Spleen (tissue), 11 donors: ENCODE measurements at regions not wholly inside any gene's neighbourhood (a gene's known extent, or its start where the extent isn't known, plus 50 kb on each side); places are given as distances from the start of the nearest gene placed in this dataset.

Experiments
- DNase-seq: peaks from one replicate; pipeline ENCODE4 v3.0.0-alpha.2; 2020
- H3K27ac ChIP-seq, 8 donors: fragments of 200-600 bp; sonication (generic) in 7 of 8; 1 replicate in 4 of 8; 2 replicates in 4 of 8; pipeline versions ENCODE4 v1.5.0 to v1.8.0; 2016 to 2021; ENCODE audit warnings: inconsistent platforms in 4 of 8, mild to moderate bottlenecking in 4 of 8, moderate library complexity in 1 of 8
- H3K27me3 ChIP-seq, 7 donors: fragments of 200-600 bp; sonication (generic) in 6 of 7; replicated peaks in 1 of 7; 1 replicate in 4 of 7; 2 replicates in 3 of 7; pipeline versions ENCODE4 v1.5.0 to v1.8.0; 2016 to 2021; ENCODE audit warnings: inconsistent platforms in 3 of 7, mild to moderate bottlenecking in 1 of 7
- H3K36me3 ChIP-seq, 6 donors: fragments of 200-600 bp; sonication (generic) in 5 of 6; 1 replicate in 4 of 6; 2 replicates in 2 of 6; pipeline versions ENCODE4 v1.5.0 to v1.8.0; 2016 to 2021; ENCODE audit warnings: inconsistent platforms in 2 of 6
- H3K4me1 ChIP-seq, 6 donors: fragments of 200-600 bp; sonication (generic) in 5 of 6; 1 replicate in 3 of 6; 2 replicates in 3 of 6; pipeline versions ENCODE4 v1.5.0 to v1.8.0; 2016 to 2021; ENCODE audit warnings: inconsistent platforms in 3 of 6
- H3K4me3 ChIP-seq, 8 donors: fragments of 200-600 bp; sonication (generic) in 7 of 8; 1 replicate in 4 of 8; 2 replicates in 4 of 8; pipeline versions ENCODE4 v1.5.0 to v1.8.0; 2016 to 2021; ENCODE audit warnings: inconsistent platforms in 4 of 8, mild to moderate bottlenecking in 4 of 8, moderate library complexity in 2 of 8
- H3K9me3 ChIP-seq, 8 donors: fragments of 200-600 bp; sonication (generic) in 7 of 8; 1 replicate in 4 of 8; 2 replicates in 4 of 8; pipeline versions ENCODE4 v1.5.0 to v1.8.0; 2016 to 2021; ENCODE audit warnings: inconsistent platforms in 4 of 8
- CTCF ChIP-seq, 11 experiments: fragments of 200-600 bp in 7 of 11; fragments of 450-650 bp in 4 of 11; sonication (generic) in 4 of 11; IDR thresholded peaks in 8 of 11; conservative IDR thresholded peaks in 3 of 11; 1 replicate in 7 of 11; 2 replicates in 4 of 11; pipeline versions ENCODE4 v1.4.0 to v1.8.0; 2016 to 2021; ENCODE audit warnings: antibody characterized with exemption in 11 of 11, inconsistent platforms in 4 of 11, mild to moderate bottlenecking in 1 of 11
- POLR2A ChIP-seq, 3 donors: fragments of 450-650 bp; IDR thresholded peaks; one replicate each; pipeline ENCODE4 v1.5.1; 2017; ENCODE audit warnings: antibody characterized with exemption in 3 of 3, mild to moderate bottlenecking in 1 of 3
- POLR2AphosphoS5 ChIP-seq, 3 donors: sonication (generic); formaldehyde crosslinking; IDR thresholded peaks; one replicate each; pipeline ENCODE4 v1.5.1; 2017; ENCODE audit warnings: antibody characterized with exemption in 3 of 3
- WGBS, 5 donors: extraction: QIAGEN DNeasy Blood & Tissue Kit in 3 of 5; methylation state at CpG; one replicate each; pipeline versions ENCODE4 v1.1.5 to v1.1.7; 2013 to 2018; 5-methylcytosine and 5-hydroxymethylcytosine counted together
- intact Hi-C: fragments of 100-400 bp; cut with DNase I; formaldehyde crosslinking; loops from one replicate; pipeline ENCODE4 v1.15.0; 2023; ENCODE audit warnings: low total_unique reads
- donor health status: healthy with polysubstance abuse.
- donor health status: DM: no; HTN: no; CAD: no; lungs with moderate emphysema.
- donor health status: DM: no; HTN: no; CAD: no.
- donor health status: Bipolar disorder and iron deficiency.
- donor health status: healthy.
- donor health status: DM: no; HTN: no; CAD: no.
- donor health status: DM: yes; HTN: yes; CAD: no.

GRCh38 chr6:76465410-76465809 lies 392.9 kb upstream of the IMPG1 start:
- H3K27ac ChIP-seq, result no peak overlapping the region
- DNase-seq, result no peak
- H3K27me3 ChIP-seq, result no peaks in the 10 kb centered on the region
- peaks cover 0 to 13% (median 5%) of the 10 kb centered on the region in 8 donors for H3K9me3 ChIP-seq
- intact Hi-C loops, result no loop called here
- no peaks in the 10 kb centered on the region for H3K4me1 ChIP-seq
- TF ChIP-seq POLR2AphosphoS5 (IDR thresholded peaks at IDR 0.05), result no peak
- no peak for TF ChIP-seq POLR2A (IDR thresholded peaks at IDR 0.05)
- no peak for TF ChIP-seq CTCF (IDR thresholded peaks at IDR 0.05 in 8 of 11, conservative IDR thresholded peaks at IDR 0.05 in 3 of 11)
- H3K36me3 ChIP-seq, result no peaks in the 10 kb centered on the region
- no peak overlapping the region for H3K4me3 ChIP-seq

GRCh38 chr6:76453270-76453669 lies 380.8 kb upstream of the IMPG1 start:
- Histone ChIP-seq H3K27ac (no peak overlapping the region), H3K27me3 (no peaks in the 10 kb centered on the region), H3K4me3 (no peak overlapping the region), H3K4me1 (no peaks in the 10 kb centered on the region), H3K36me3 (no peaks in the 10 kb centered on the region), H3K9me3 (peaks cover 0 to 34% (median 0%) of the 10 kb centered on the region in 8 donors)
- WGBS, 5 donors, result 87 to 93% (median 88%) methylated on average over 10 to 15 of the region's 15 CpGs
- intact Hi-C loops, result no loop called here
- DNase-seq, result peak; percentile 70
- no peak for TF ChIP-seq POLR2AphosphoS5 (IDR thresholded peaks at IDR 0.05)
- TF ChIP-seq CTCF (IDR thresholded peaks at IDR 0.05 in 8 of 11, conservative IDR thresholded peaks at IDR 0.05 in 3 of 11), result no peak
- TF ChIP-seq POLR2A (IDR thresholded peaks at IDR 0.05), result no peak

- peaks cover 0 to 35% (median 2%) of the 10 kb centered on the region in 8 donors for H3K9me3 ChIP-seq
- WGBS, 5 donors, result 81 to 89% (median 85%) methylated on average over 18 to 20 of the region's 20 CpGs
- no peaks in the 10 kb centered on the region for H3K36me3 ChIP-seq
- no peaks in the 10 kb centered on the region for H3K27me3 ChIP-seq
- DNase-seq, result no peak
- H3K27ac ChIP-seq, result no peak overlapping the region
- intact Hi-C loops, result no loop called here
- H3K4me3 ChIP-seq, result no peak overlapping the region
- TF ChIP-seq POLR2AphosphoS5 (IDR thresholded peaks at IDR 0.05), result no peak
- no peak for TF ChIP-seq POLR2A (IDR thresholded peaks at IDR 0.05)
- no peak for TF ChIP-seq CTCF (IDR thresholded peaks at IDR 0.05 in 8 of 11, conservative IDR thresholded peaks at IDR 0.05 in 3 of 11)
- H3K4me1 ChIP-seq, result no peaks in the 10 kb centered on the region
These were observed 379.7 kb upstream of the IMPG1 start for GRCh38 chr6:76451926-76452709.

- WGBS, 5 donors, result 33 to 48% (median 40%) methylated on average over 1 of the region's 1 CpG
- no peaks in the 10 kb centered on the region for H3K4me1 ChIP-seq
- H3K27ac ChIP-seq, result no peak overlapping the region
- no peak for DNase-seq
- H3K27me3 ChIP-seq, result no peaks in the 10 kb centered on the region
- no peak for TF ChIP-seq POLR2A (IDR thresholded peaks at IDR 0.05)
- TF ChIP-seq CTCF (IDR thresholded peaks at IDR 0.05 in 8 of 11, conservative IDR thresholded peaks at IDR 0.05 in 3 of 11), result no peak
- no peak for TF ChIP-seq POLR2AphosphoS5 (IDR thresholded peaks at IDR 0.05)
- H3K4me3 ChIP-seq, result no peak overlapping the region
- no peaks in the 10 kb centered on the region for H3K36me3 ChIP-seq
- H3K9me3 ChIP-seq, result peaks cover 0 to 40% (median 13%) of the 10 kb centered on the region in 8 donors
- intact Hi-C loops, result no loop called here
These were observed 375.6 kb upstream of the IMPG1 start for GRCh38 chr6:76448109-76448508.
